ENCODE measurements at regions not wholly inside any gene's neighbourhood (a gene's known extent, or its start where the extent isn't known, plus 50 kb on each side); places are given as distances from the start of the nearest gene placed in this dataset.

GRCh38 chr3:14283813-14284438 is 105.3 kb downstream of the LSM3 start:
- in situ Hi-C loops (cut with HindIII; ENCODE audit: low sequenced_read_pairs): no loop called here
- DNase-seq (ENCODE audit: low spot score): no peak

DNA sequence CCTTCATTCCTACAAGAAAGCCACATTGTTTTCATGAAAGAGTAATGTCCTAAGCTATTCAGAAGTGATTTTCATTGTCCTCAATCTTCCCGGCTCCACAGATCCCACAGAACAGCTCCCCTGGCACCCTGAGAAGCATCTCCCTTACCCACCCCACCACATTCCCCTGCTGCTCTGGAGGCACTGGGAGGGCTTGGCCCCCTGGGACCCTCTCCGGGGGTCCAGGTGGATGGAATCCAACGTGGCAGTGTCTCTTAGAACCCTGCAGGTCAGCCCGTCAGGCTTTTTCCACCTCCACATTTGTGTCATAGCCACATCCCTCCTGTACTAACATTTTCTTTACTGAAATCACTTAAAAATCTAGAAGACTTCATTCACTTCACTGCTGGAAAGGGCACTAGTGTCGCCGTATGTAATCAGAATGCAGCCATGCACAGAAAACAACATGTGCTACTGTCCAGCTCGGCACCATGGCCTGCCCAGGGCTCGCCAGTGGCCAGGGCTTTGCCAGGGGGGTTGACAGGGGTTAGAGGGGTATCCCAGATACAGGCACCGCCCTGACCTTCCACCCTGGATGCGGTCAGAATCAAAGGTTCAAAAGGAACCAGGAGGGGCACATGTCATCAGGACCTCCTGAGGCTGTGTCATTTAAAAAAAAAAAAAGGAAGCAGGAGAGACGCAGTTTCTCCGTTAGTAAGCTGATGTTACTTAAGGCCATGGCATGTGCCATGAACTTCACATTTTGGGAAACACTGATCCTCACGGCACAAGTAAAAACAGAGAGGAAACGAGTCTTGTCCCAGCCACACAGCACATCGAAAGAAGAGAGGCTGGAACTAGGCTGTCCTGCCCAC is 106.3 kb downstream of the LSM3 start:
- no peak for DNase-seq (ENCODE audit: low spot score)
- in situ Hi-C loops (cut with HindIII; ENCODE audit: low sequenced_read_pairs): no loop called here

- DNase-seq (ENCODE audit: low spot score): peak; percentile 19
- in situ Hi-C loops (cut with HindIII; ENCODE audit: low sequenced_read_pairs): no loop called here
Measured at GRCh38 chr3:14285548-14285925, 106.9 kb downstream of the LSM3 start.

GRCh38 chr3:14286887-14287500 is 108.4 kb downstream of the LSM3 start:
- in situ Hi-C loops (cut with HindIII; ENCODE audit: low sequenced_read_pairs): no loop called here
- DNase-seq (ENCODE audit: low spot score): no peak

DNA sequence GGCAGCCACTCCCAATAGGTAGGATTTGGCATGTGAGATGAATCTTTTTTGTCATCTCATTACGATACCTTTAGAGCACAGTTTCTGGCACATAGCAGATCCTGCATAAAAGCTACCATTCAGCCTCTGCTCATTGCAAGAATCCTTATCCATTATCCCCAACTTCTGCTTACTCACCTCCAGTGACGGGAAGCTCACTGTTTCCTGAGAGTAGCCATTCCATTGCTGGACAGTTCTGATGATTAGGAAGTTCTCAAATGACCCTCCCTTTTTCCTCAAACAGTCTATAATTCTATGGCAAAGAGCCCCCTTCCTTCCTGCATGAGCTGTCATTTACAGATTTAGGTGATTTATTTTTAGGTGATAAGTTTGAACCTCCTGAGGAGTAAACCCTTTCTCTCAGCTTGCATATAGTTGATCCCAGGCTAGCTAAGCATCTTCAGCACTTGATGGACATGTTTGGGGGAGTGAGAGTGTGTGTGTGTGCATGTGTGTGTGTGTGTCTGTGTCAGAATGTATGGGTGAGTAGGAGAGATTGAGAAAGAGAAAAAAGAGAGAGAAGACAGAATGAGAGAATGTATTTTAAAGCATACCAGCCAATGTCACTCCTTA is 109.7 kb downstream of the LSM3 start:
- in situ Hi-C loops (cut with HindIII; ENCODE audit: low sequenced_read_pairs): no loop called here
- no peak for DNase-seq (ENCODE audit: low spot score)

DNA sequence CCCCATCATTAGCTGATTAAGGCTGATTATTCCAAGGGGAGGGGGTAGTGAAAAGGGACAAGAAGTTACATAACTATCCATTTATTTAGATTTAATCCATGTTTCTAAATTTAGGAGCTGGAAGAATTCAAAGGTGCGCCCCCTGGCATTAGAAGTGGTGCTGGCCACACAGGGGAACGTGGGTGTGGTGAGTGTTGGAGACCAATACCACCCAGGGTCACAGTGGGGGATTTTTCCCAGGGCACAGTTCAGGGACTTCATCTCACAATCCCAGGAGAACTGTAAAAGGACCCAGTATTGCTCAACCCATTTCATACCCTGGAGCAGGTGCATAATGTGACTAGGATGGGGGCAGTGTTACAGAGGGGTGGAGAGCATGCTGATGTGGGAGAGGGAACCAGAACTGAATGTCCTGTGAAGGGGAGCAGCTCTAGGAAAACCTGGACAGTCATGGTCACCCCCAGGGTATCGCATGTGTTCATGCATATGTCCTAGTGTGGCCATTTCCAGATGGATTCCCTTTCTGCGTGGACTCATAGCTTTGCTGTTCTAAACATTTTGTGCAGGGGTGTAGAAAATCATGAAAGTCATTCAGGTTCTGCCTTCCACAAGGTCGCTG is 110.3 kb downstream of the LSM3 start:
- in situ Hi-C loops (cut with HindIII; ENCODE audit: low sequenced_read_pairs): no loop called here
- DNase-seq (ENCODE audit: low spot score): no peak

DNA sequence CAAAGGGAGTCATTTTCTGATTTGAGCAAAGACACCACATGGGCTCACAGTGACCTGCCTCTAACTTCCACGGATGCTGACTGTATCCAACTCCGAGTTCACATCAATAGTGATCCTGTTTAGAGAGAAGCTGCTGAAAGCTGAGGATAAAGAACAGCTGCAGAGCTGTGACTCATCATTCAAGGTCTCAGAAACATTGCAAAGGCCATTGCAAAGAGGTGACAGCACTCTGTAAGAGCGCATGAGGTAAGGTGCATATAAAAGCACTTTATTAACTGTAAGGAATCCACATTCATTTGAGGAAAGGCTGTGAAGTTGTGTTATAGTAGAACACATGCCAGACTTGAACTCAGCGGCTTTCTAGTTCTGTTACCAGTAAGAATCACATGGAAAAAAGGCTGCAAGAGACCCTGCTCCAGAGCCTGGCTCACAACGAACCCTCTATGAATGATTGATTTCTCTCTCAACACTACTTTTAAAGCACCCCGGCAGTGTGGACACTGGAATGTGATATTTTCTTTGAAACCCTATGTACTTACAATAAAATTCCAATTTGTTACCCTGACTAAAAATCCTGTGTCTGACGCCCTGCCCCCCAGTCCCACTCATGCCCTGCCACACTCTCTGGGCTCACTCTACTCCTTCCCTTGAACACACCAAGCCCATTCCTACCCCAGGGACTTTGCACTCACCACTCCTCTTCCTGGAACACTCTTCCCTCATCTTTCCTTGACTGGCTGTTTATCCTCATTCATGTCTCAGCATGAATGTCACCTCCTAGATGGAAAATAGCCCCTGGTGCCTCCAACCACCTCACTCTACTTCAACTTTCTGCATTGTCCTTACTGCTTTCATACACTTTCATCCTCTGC is 111.2 kb downstream of the LSM3 start:
- in situ Hi-C loops (cut with HindIII; ENCODE audit: low sequenced_read_pairs): no loop called here
- DNase-seq (ENCODE audit: low spot score): no peak

GRCh38 chr3:14290631-14291385 is 111.6 kb upstream of the SLC6A6 start:
- in situ Hi-C loops (cut with HindIII; ENCODE audit: low sequenced_read_pairs): no loop called here
- no peak for DNase-seq (ENCODE audit: low spot score)

GRCh38 chr3:14295037-14295436 is 107.4 kb upstream of the SLC6A6 start:
- no peak for DNase-seq (ENCODE audit: low spot score)
- in situ Hi-C loops (cut with HindIII; ENCODE audit: low sequenced_read_pairs): no loop called here

DNA sequence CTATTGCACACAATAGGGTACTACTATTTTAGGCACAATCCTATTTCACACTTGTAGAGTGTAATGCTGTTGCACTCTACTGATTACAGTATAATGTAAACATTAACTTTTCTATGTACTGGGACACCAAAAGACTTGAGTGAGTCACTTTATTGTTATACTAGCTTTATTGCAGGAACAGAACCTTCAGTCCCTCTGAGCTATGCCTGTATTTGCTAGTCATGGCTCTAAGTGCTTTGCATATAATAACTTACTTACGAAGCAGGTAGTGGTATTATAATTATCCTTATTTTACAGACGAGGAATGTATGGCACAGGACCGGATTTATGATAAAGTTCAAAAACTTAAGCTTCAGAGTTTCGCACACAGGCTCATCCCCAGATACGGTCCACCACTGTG is 106.6 kb upstream of the SLC6A6 start:
- in situ Hi-C loops (cut with HindIII; ENCODE audit: low sequenced_read_pairs): no loop called here
- no peak for DNase-seq (ENCODE audit: low spot score)

DNA sequence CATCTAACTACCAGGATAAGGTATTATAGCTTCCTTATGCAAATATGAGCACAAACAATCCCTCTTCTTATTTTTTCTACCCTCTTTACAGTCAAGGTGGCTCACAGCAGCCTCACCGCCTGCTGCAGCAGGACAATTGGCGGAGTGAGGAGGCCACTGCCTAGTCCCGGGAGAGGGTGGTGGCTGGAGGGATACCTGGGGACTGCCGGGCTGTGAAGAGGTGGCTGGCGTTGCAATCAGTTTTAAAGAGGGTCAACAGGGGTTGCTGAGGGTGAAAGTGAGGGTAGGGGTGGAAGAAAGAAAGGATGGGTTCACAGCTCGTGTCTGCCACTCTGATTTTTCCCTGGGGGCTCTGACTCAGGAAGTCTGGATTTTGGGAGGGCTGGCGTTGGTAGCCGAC is 105.1 kb upstream of the SLC6A6 start:
- in situ Hi-C loops (cut with HindIII; ENCODE audit: low sequenced_read_pairs): no loop called here
- DNase-seq (ENCODE audit: low spot score): peak; percentile 18

GRCh38 chr3:14297784-14298236 is 104.6 kb upstream of the SLC6A6 start:
- no peak for DNase-seq (ENCODE audit: low spot score)
- in situ Hi-C loops (cut with HindIII; ENCODE audit: low sequenced_read_pairs): no loop called here

- no peak for DNase-seq (ENCODE audit: low spot score)
- in situ Hi-C loops (cut with HindIII; ENCODE audit: low sequenced_read_pairs): no loop called here
Measured at GRCh38 chr3:14298442-14298841, 104.0 kb upstream of the SLC6A6 start.

GRCh38 chr3:14298991-14299555 is 103.3 kb upstream of the SLC6A6 start:
- DNase-seq (ENCODE audit: low spot score): no peak
- in situ Hi-C loops (cut with HindIII; ENCODE audit: low sequenced_read_pairs): no loop called here

- DNase-seq (ENCODE audit: low spot score): no peak
- in situ Hi-C loops (cut with HindIII; ENCODE audit: low sequenced_read_pairs): no loop called here
Measured at GRCh38 chr3:14299767-14300166, 102.6 kb upstream of the SLC6A6 start.

GRCh38 chr3:14300721-14301399 is 101.5 kb upstream of the SLC6A6 start:
- in situ Hi-C loops (cut with HindIII; ENCODE audit: low sequenced_read_pairs): no loop called here
- no peak for DNase-seq (ENCODE audit: low spot score)

DNA sequence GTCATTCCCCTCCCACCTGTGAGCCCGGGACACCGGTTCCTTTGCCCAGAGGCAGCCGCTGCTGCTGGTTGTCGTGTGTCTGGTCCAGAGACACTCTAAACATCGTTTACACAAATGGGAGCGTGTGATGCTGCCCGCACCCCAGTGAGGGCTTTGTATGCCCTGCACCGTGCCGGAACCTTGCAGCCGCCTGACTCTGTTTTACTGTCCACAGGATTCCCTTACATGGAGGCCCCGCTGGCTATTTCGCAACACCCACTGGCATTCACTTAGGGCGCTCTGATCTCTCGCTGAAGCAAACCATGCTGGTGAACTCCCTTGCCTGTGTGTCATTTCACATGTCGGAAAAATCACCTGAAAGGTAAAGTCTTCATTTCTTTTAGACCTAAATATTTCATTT is 100.8 kb upstream of the SLC6A6 start:
- in situ Hi-C loops (cut with HindIII; ENCODE audit: low sequenced_read_pairs): no loop called here
- DNase-seq (ENCODE audit: low spot score): no peak
